ENCODE measurements at regions not wholly inside any gene's neighbourhood (a gene's known extent, or its start where the extent isn't known, plus 50 kb on each side); places are given as distances from the start of the nearest gene placed in this dataset.

- H3K27ac ChIP-seq = peak overlapping the region; percentile 50 to 70; a peak in 3 of 6 replicates
These were observed 218.3 kb downstream of the HAUS1 start for GRCh38 chr18:46322411-46322891.

GRCh38 chr18:46322941-46323340, 218.8 kb downstream of the HAUS1 start:
- WGBS (ENCODE audit: missing lambda C conversion rate) = 82% methylated on average over 5 of the region's 7 CpGs
- H3K9me3 ChIP-seq = no peaks in the 10 kb centered on the region
- POLR2A ChIA-PET = no interaction called here
- no peak for FAIRE-seq
- ATAC-seq = no peak; a peak in 1 of 6 replicates
- CTCF ChIA-PET = no interaction called here
- H3K27ac ChIP-seq = peak overlapping the region in 1 of 2 experiments; percentile 48; a peak in 3 of 6 replicates
- H3K4me3 ChIP-seq = no peak overlapping the region
- peak overlapping the region; percentile 50; the same call in 2 of the 3 replicates for H3K4me2 ChIP-seq
- TF ChIP-seq SREBF2 (IDR thresholded peaks at IDR 0.05) = no peak
- TF ChIP-seq HOXB5 (CRISPR knock-in tag; IDR thresholded peaks at IDR 0.05) = no peak
- no peak for TF ChIP-seq E2F6 (IDR thresholded peaks at IDR 0.05; ENCODE audit: borderline replicate concordance, low read depth)
- no peak for TF ChIP-seq RCOR1 (IDR thresholded peaks at IDR 0.05; ENCODE audit: low read depth, low read length)
- TF ChIP-seq TFCP2L1 (CRISPR knock-in tag; IDR thresholded peaks at IDR 0.05) = no peak
- no peak for TF ChIP-seq MYC (IDR thresholded peaks at IDR 0.05; ENCODE audit: borderline replicate concordance, low read length)
- no peak for DNase-seq (ENCODE audit: low read depth in 1 of 2, low spot score in 1 of 2)
- peaks cover 27% of the 10 kb centered on the region for H3K4me1 ChIP-seq

More at GRCh38 chr18:46322411-46322891, 218.3 kb downstream of the HAUS1 start:
- Histone ChIP-seq H3K4me2 (peak overlapping the region; percentile 50), H3K9me3 (no peaks in the 10 kb centered on the region), H3K4me3 (no peak overlapping the region), H3K4me1 (peaks cover 27% of the 10 kb centered on the region)
- CTCF ChIA-PET = interaction anchor here (0.6 kb wide), 2 partner anchors 8 to 35 kb away, joined by 3 read pairs; no protein-coding TSS in a partner anchor
- 23% methylated on average over 13 of the region's 13 CpGs for WGBS (ENCODE audit: missing lambda C conversion rate)
- TF ChIP-seq FOSB (CRISPR knock-in tag; IDR thresholded peaks at IDR 0.05) (no peak), GATA3 (IDR thresholded peaks at IDR 0.05; ENCODE audit: borderline replicate concordance) (no peak), NR3C1 (IDR thresholded peaks at IDR 0.05) (no peak), ZNF302 (CRISPR knock-in tag; IDR thresholded peaks at IDR 0.05) (no peak), CBX8 (IDR thresholded peaks at IDR 0.05) (no peak)
- TF ChIP-seq, protein P1, sequence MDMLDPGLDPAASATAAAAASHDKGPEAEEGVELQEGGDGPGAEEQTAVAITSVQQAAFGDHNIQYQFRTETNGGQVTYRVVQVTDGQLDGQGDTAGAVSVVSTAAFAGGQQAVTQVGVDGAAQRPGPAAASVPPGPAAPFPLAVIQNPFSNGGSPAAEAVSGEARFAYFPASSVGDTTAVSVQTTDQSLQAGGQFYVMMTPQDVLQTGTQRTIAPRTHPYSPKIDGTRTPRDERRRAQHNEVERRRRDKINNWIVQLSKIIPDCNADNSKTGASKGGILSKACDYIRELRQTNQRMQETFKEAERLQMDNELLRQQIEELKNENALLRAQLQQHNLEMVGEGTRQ (IDR thresholded peaks at IDR 0.05) = no peak
- ATAC-seq (peak in 1 of 2 experiments; percentile 38; a peak in 4 of 6 replicates), FAIRE-seq (no peak), DNase-seq (ENCODE audit: low read depth in 1 of 2, low spot score in 1 of 2) (peak in 1 of 2 experiments; percentile 24)
- POLR2A ChIA-PET = no interaction called here

DNA sequence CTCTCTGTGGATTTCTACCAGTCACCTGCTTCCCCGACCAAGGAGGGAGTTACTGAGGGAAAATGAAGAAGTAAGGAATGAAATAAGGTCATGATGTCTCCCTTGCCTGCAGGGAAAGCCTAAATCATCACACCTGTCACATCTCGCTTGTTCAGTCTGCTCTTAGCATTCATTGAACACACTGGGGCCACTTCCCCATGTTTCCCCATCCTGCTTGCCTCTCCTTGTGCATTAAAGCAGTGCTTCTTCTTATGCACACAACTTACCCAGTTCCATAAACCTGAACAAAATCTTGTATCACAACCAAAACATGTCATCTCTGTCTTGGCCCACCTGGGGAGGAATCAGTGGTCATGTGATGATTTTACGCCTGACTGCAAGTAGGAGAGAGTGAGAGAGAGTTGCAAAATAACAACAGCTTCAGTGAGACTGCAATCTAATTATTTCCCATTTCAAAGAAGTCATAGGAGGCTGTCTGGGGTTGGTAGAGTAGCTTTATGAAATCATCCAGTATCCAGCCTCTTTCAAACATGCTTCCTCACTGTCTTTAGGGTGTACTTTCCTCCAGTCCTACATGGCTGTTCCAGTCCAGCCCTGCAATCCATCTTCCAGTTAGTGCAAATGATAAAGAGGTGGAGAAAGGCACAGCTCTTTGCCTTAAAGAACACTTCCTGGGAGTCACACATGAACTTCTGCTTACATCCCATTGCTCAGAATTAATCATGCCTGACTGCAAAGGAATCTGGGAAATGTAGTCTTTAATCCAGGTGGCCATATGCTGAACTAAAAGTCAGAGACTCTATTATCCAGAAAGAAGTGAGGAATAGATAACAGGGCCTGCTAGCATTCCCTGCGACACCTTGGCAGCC, 220.1 kb downstream of the HAUS1 start:
- Histone ChIP-seq H3K4me2 (peak overlapping the region; percentile 45; the same call in 2 of the 3 replicates), H3K4me1 (peaks cover 27% of the 10 kb centered on the region), H3K27ac (peak overlapping the region; percentile 44 to 46; a peak in 2 of 6 replicates), H3K4me3 (no peak overlapping the region), H3K9me3 (no peaks in the 10 kb centered on the region)
- FAIRE-seq (no peak), ATAC-seq (peak; percentile 72 to 90; a peak in 4 of 6 replicates), DNase-seq (ENCODE audit: low read depth in 1 of 2, low spot score in 1 of 2) (peak; percentile 43 to 49)
- ChIA-PET POLR2A (no interaction called here), CTCF (interaction anchor here (0.6 to 1.5 kb wide), 3 partner anchors 27 to 101 kb away, joined by 3 to 4 read pairs (median 3); no protein-coding TSS in a partner anchor)
- 68% methylated on average over 4 of the region's 4 CpGs for WGBS (ENCODE audit: missing lambda C conversion rate)
- TF ChIP-seq, protein P2, sequence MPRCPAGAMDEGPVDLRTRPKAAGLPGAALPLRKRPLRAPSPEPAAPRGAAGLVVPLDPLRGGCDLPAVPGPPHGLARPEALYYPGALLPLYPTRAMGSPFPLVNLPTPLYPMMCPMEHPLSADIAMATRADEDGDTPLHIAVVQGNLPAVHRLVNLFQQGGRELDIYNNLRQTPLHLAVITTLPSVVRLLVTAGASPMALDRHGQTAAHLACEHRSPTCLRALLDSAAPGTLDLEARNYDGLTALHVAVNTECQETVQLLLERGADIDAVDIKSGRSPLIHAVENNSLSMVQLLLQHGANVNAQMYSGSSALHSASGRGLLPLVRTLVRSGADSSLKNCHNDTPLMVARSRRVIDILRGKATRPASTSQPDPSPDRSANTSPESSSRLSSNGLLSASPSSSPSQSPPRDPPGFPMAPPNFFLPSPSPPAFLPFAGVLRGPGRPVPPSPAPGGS (IDR thresholded peaks at IDR 0.05) = no peak
- no peak for TF ChIP-seq FOSB (CRISPR knock-in tag; IDR thresholded peaks at IDR 0.05)
- no peak for TF ChIP-seq RNF2 (IDR thresholded peaks at IDR 0.05; ENCODE audit: borderline replicate concordance, low read depth)
- TF ChIP-seq CBX8 (IDR thresholded peaks at IDR 0.05) = no peak
- TF ChIP-seq HOXB5 (CRISPR knock-in tag; IDR thresholded peaks at IDR 0.05) = no peak
- TF ChIP-seq CHD2 (IDR thresholded peaks at IDR 0.05; ENCODE audit: low read length, partially characterized antibody) = no peak
- TF ChIP-seq FOSL2 (IDR thresholded peaks at IDR 0.05) = no peak
- no peak for TF ChIP-seq FOSL2 (CRISPR knock-in tag; IDR thresholded peaks at IDR 0.05)
- TF ChIP-seq NPAS2 (CRISPR knock-in tag; IDR thresholded peaks at IDR 0.05; ENCODE audit: borderline replicate concordance) = no peak
- no peak for TF ChIP-seq POLR2A (IDR thresholded peaks at IDR 0.05; ENCODE audit: low read length)
- no peak for TF ChIP-seq POLR2AphosphoS2 (conservative IDR thresholded peaks at IDR 0.05; ENCODE audit: low read length)
- TF ChIP-seq EHMT2 (IDR thresholded peaks at IDR 0.05; ENCODE audit: low read depth) = no peak
- no peak for TF ChIP-seq GATA3 (IDR thresholded peaks at IDR 0.05; ENCODE audit: borderline replicate concordance)
- TF ChIP-seq HES2 (IDR thresholded peaks at IDR 0.05) = no peak
- no peak for TF ChIP-seq SMC3 (IDR thresholded peaks at IDR 0.05)
- no peak for TF ChIP-seq CBX2 (IDR thresholded peaks at IDR 0.05; ENCODE audit: borderline replicate concordance, low read depth)
- TF ChIP-seq TP53 (CRISPR knock-in tag; IDR thresholded peaks at IDR 0.05) = no peak
- TF ChIP-seq, protein P3, sequence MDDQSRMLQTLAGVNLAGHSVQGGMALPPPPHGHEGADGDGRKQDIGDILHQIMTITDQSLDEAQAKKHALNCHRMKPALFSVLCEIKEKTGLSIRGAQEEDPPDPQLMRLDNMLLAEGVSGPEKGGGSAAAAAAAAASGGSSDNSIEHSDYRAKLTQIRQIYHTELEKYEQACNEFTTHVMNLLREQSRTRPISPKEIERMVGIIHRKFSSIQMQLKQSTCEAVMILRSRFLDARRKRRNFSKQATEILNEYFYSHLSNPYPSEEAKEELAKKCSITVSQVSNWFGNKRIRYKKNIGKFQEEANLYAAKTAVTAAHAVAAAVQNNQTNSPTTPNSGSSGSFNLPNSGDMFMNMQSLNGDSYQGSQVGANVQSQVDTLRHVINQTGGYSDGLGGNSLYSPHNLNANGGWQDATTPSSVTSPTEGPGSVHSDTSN (IDR thresholded peaks at IDR 0.05) = no peak
- TF ChIP-seq CEBPB (IDR thresholded peaks at IDR 0.05) = no peak
- no peak for TF ChIP-seq EP300 (IDR thresholded peaks at IDR 0.05)

Data from A549 (cell line).